ENCODE measurements at regions not wholly inside any gene's neighbourhood (a gene's known extent, or its start where the extent isn't known, plus 50 kb on each side); places are given as distances from the start of the nearest gene placed in this dataset.

DNA sequence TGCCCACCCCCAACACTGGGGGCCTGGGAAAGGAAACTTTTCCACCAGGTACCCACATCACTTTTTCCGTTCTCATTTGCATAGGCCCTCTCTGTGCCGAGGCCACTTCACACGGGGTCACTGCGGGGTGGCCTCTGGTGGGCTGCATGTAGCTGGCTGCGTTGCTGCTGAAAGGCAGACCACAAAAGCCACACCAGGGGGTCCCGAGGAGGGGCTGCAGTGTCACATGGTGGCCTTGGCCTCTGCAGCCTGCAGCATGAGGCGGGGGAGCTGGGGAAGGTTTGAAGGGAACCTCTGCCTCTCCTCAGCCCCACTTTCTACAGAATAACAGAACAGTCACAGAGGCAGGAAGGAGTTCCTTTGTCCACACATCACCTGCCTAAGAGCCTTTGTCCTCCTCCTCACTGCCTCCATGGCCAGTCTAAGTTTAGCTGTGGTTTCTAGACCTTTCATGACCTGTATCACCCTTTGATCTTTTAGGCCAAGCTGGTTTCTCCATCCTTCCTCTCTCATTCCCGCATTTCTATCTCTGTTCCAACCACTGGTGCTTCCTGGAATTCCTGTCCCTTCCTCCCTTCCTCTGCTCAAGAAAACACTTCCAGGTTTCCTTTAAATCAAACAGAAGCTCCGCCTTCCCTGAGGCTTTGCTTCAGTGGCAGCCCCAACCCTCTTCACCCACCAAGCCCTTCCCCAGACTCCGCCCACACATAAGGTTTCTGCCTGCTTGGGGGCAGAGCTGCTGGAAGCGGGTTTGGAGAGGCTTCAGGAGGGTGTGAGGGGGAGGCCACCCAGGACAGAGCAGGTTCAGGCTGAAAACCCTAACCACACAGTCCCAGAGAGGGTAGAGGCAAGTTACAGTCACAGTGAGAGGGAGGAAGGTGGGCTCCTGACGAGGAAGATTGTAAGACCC lies 150.7 kb upstream of the TLE3 start:
- TF ChIP-seq, protein P1, sequence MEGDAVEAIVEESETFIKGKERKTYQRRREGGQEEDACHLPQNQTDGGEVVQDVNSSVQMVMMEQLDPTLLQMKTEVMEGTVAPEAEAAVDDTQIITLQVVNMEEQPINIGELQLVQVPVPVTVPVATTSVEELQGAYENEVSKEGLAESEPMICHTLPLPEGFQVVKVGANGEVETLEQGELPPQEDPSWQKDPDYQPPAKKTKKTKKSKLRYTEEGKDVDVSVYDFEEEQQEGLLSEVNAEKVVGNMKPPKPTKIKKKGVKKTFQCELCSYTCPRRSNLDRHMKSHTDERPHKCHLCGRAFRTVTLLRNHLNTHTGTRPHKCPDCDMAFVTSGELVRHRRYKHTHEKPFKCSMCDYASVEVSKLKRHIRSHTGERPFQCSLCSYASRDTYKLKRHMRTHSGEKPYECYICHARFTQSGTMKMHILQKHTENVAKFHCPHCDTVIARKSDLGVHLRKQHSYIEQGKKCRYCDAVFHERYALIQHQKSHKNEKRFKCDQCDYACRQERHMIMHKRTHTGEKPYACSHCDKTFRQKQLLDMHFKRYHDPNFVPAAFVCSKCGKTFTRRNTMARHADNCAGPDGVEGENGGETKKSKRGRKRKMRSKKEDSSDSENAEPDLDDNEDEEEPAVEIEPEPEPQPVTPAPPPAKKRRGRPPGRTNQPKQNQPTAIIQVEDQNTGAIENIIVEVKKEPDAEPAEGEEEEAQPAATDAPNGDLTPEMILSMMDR (IDR thresholded peaks at IDR 0.05): no peak
- no peak for TF ChIP-seq POLR2A (IDR thresholded peaks at IDR 0.05)

All from prostate gland (tissue), 2 donors.